ENCODE measurements at regions not wholly inside any gene's neighbourhood (a gene's known extent, or its start where the extent isn't known, plus 50 kb on each side); places are given as distances from the start of the nearest gene placed in this dataset.
"Not testable (repeated sequence)": the region's sequence is repeated elsewhere in the genome, so short reads cannot be mapped to it uniquely, and the experiment has no call there.

GRCh38 chr3:118126751-118127150 is 907.9 kb downstream of the IGSF11 start:
- no peak for DNase-seq

DNA sequence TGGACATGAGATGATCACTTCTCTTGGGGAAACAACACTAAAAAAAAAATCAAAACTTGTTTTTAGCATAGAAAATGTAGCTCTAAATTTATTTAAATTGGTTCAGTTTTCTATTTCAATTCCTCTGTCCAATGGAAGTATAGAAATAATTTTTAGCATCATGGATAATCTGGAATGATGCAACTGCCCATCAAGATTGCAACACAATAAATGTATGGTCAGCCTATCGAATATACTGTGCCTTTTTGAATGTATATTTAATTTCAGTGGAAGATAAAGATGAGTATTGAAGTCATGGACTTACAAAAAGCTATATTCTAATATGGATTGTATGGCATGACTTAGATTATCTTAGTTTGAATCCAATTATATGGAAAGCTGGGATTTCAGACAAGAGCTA is 906.7 kb downstream of the IGSF11 start:
- DNase-seq: no peak

- peak; percentile 18 for DNase-seq
Measured at GRCh38 chr3:118128886-118129285, 905.8 kb downstream of the IGSF11 start.

GRCh38 chr3:118137778-118138177 is 896.9 kb downstream of the IGSF11 start:
- DNase-seq: no peak

- DNase-seq: no peak
Measured at GRCh38 chr3:118144919-118145318, 889.7 kb downstream of the IGSF11 start.

DNA sequence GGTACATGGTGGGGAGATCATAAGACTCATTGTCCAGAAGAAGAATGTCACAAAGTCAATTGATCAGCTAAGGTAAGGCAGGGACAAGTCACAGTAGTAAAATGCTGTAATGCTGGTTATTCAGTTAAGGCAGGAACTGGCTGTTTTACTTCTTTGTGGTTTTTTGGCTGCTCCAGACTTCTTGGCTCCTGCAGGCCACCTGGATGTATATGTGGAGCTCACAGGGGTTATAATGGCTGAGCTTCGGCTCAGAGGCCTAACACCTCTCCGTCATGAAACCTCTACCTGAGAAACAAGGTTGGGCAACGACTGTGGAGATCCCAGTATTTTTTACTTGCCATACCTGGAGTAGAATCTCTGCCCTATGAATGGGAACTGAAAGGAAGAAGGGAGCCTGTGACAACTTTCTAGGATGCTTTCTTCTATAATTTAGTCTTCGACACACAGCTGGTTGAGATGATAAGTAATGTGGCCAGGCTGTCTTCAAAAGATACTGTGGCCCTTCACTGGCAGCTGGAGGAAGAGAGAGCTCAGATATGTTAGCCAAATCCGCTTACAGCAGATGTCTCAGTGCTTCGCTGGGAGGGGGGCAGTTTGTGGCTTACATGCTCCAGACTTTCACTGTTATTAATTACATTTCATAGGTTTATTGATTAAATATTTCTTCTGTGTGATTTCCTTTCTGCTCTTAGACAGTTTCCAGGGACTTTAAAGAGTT is 887.8 kb downstream of the IGSF11 start:
- no peak for DNase-seq

DNA sequence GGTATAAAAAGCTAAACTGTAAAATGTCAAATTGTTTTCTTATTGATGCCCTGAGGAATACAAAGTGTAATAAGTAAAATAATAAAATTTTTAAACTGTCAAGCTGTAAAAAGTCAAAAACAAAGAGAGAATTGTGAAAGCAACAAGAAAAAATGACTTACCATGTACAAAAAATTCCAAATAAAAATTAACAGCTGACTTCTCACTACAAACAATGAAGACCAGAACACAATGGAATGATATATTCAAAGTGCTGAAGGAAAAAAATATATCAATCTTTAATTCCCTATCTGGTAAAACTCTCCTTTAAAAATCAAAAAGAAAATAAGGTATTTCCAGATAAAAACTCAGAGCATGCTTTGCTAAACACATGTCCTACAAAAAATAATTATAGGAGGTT is 883.5 kb downstream of the IGSF11 start:
- no peak for DNase-seq

GRCh38 chr3:118162627-118163588 is 871.7 kb downstream of the IGSF11 start:
- not testable (repeated sequence) for DNase-seq

GRCh38 chr3:118165413-118165812 is 869.2 kb downstream of the IGSF11 start:
- no peak for DNase-seq

DNA sequence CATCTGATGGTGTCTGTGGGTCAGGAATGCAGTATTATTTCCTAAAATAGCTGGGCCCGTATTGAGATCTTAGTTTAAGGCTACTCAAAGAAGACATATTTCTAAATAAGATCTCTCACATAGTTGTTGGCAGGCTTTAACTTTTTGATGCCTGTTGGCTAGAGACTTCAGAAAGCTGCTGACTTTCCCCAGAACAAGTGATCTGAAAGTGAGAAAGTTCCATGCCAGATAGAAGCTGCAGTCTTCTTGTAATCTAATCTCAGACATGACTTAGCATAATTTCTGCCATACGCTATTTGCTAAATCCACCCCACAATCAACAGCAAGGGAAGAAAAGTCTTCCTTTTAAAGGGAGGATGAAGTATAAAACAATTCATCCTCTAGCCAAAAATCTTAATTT is 867.1 kb downstream of the IGSF11 start:
- no peak for DNase-seq

- no peak for DNase-seq
Measured at GRCh38 chr3:118168175-118168574, 866.5 kb downstream of the IGSF11 start.

- no peak for DNase-seq
Measured at GRCh38 chr3:118171236-118171852, 863.3 kb downstream of the IGSF11 start.

DNA sequence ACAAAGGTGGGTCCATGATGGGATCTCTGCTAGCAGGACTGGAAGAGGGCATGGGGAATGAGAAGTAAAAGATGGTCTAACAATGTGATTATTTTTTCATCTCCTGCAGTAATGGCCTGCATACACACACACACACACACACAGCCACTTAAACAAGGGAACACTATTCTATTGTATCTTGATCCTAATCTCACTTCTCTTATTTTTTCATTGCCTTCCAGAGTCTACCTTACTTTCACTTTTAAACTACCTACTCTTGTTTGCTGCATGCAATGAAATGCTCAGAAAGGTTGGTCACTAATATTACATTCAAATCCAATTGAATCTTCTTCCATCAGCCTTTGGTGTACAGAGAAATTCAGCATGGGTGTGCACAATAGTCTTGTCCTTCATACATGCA is 853.8 kb downstream of the IGSF11 start:
- no peak for DNase-seq

- no peak for DNase-seq
Measured at GRCh38 chr3:118181274-118181673, 853.4 kb downstream of the IGSF11 start.

DNA sequence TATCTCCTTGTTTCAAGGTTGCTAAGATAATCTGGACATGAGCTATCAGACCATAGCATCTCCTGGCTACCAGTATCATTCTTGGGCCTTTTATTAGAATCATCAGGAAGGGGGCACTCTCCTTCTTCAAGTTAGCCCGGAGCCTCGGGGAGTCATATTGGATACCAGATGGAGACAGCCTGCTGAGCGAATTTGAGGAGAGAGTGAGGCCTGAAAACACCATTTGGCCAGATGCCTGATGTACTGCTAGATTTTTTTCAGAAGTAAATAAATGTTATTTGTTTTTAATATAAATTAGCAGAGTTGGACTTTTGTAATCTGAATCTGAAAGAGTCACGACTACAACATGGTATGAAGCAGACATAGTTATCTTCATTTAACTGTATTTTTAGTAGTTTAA is 848.6 kb downstream of the IGSF11 start:
- DNase-seq: no peak

DNA sequence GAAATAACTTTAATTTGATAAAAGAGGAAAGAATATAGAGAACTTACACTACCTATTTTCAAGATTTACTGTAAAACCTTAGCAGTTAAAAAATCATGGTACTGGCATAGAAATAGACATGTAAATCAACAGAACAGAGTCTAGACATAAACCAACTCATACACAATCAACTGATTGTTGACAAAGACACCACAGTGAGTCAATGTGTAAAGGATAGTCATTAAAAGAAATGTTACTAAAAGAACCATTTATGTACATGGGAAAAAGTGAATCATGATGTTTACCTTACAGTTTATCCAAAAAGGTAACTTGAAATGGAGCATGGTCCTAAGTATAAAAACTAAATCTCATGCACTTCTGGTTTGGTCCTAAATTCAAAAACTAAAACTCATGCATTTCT is 847.4 kb downstream of the IGSF11 start:
- DNase-seq: no peak

- DNase-seq: no peak
Measured at GRCh38 chr3:118196183-118196582, 838.5 kb downstream of the IGSF11 start.

GRCh38 chr3:118199044-118199443 is 835.6 kb downstream of the IGSF11 start:
- DNase-seq: no peak

GRCh38 chr3:118204052-118204656 is 830.5 kb downstream of the IGSF11 start:
- DNase-seq: no peak

GRCh38 chr3:118207271-118207670 is 827.4 kb downstream of the IGSF11 start:
- DNase-seq: no peak

DNA sequence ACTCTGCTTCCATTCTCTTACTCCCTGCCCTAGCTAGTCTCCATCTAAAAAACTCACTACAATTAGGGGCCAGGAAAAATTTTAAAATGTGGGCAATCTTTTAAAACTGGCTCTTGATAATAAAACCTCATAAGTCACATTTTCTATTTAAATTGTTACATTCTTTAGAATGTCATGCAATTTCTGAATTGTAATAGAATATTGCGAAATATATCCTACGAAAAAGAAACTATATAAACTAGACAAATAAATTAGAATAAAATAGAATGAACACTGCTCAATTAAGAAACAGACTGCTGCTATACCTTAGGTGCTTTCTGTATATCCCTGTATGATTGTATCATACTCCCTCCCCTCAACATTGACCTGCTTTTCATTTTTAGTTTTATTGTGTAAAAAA is 826.0 kb downstream of the IGSF11 start:
- DNase-seq: no peak

- no peak for DNase-seq
Measured at GRCh38 chr3:118213892-118214291, 820.8 kb downstream of the IGSF11 start.

DNA sequence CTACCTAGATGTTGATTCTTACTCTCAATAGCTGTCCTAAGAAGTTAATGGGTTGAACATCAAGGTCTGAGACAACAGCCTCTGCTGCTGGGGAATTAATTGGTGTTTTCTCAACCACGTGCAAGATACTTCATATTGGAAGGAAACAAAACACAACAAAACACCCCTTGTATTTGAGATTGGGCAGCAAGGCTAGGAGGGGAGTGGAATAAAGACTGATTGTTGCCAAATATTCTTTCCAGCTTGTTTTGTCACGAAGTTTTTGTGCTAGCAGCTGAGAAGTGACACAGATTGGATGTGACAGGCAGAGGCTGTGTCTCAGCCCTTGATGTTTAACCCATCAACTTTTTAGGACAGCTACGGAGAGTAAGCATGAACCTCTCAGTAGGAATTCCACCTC is 808.4 kb downstream of the IGSF11 start:
- DNase-seq: no peak

All from hindlimb muscle (tissue), 1 donor.